ENCODE measurements at regions not wholly inside any gene's neighbourhood (a gene's known extent, or its start where the extent isn't known, plus 50 kb on each side); places are given as distances from the start of the nearest gene placed in this dataset.

DNA sequence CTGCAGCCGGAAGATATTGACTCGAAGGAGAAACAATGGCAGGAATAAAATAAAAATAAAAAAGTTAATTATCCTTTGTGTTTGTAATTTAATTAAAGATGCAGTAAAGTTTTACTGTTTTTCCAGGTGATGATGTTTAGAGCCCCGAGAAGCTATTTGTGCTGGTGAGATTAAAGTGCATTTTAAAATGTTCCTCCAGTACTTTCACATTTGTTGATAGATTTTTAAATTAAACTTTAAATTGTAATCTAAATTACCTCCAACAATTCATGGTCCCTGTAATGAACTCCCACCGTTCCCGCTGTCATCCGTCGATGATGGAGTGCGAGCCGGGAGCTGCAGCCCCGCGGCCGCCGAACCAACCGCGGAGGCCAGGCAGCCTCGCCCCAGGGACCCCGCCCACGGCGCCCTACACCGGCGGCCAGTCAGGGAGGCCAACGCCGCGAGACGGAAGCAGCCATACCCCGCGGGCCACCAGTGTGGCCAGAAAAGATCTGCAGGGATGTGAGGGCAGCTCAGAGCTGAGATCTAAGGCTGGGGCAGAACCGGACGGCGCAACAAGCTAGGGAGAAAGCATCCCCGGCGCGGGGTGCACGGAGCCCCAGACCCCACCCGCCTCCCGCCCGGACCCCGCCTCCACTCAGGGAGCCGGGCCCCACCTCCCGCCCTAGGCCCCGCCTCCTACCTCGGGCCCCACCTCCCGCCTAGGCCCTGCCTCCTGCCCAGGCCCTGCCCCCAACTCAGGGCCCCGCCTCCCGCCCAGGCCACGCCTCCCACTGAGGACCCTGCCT, 104.0 kb downstream of the FAM53A start:
- TF ChIP-seq, protein P1, sequence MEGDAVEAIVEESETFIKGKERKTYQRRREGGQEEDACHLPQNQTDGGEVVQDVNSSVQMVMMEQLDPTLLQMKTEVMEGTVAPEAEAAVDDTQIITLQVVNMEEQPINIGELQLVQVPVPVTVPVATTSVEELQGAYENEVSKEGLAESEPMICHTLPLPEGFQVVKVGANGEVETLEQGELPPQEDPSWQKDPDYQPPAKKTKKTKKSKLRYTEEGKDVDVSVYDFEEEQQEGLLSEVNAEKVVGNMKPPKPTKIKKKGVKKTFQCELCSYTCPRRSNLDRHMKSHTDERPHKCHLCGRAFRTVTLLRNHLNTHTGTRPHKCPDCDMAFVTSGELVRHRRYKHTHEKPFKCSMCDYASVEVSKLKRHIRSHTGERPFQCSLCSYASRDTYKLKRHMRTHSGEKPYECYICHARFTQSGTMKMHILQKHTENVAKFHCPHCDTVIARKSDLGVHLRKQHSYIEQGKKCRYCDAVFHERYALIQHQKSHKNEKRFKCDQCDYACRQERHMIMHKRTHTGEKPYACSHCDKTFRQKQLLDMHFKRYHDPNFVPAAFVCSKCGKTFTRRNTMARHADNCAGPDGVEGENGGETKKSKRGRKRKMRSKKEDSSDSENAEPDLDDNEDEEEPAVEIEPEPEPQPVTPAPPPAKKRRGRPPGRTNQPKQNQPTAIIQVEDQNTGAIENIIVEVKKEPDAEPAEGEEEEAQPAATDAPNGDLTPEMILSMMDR (IDR thresholded peaks at IDR 0.05; ENCODE audit: insufficient read depth, low read depth, low read length): no peak
- no peak for TF ChIP-seq EZH2 (IDR thresholded peaks at IDR 0.05; ENCODE audit: insufficient read depth, low read length)

All from astrocyte (in vitro differentiated cells and primary cell).